ENCODE measurements at regions not wholly inside any gene's neighbourhood (a gene's known extent, or its start where the extent isn't known, plus 50 kb on each side); places are given as distances from the start of the nearest gene placed in this dataset.
A peak's percentile ranks its signal among the peaks of the same experiment; 100 is the strongest.

- no peaks in the 10 kb centered on the region for H3K4me1 ChIP-seq
- H3K36me3 ChIP-seq (replicated peaks) = no peaks in the 10 kb centered on the region
- DNase-seq (ENCODE audit: low spot score in 2 of 2) = no peak
- H3K4me3 ChIP-seq = no peak overlapping the region
- in situ Hi-C loops (cut with MboI; ENCODE audit: low sequenced_read_pairs) = no loop called here
- H3K9me3 ChIP-seq = 0 out of 2 replicates have a peak, but pooled peaks cover 2% of the 10 kb centered on the region
- H3K27me3 ChIP-seq (ENCODE audit: low read depth) = no peaks in the 10 kb centered on the region; the same call in 1 of the 2 replicates
Measured at GRCh38 chr18:56085551-56085950, 497.6 kb upstream of the TCF4 start.

- Histone ChIP-seq H3K9me3 (0 out of 2 replicates have a peak, but pooled peaks cover 2% of the 10 kb centered on the region), H3K4me1 (no peaks in the 10 kb centered on the region), H3K36me3 (replicated peaks) (no peaks in the 10 kb centered on the region), H3K27me3 (ENCODE audit: low read depth) (no peaks in the 10 kb centered on the region; the same call in 1 of the 2 replicates), H3K4me3 (no peak overlapping the region)
- DNase-seq (ENCODE audit: low spot score in 2 of 2) = peak; percentile 7 to 47
- in situ Hi-C loops (cut with MboI; ENCODE audit: low sequenced_read_pairs) = no loop called here
Measured at GRCh38 chr18:56083523-56084287, 495.7 kb upstream of the TCF4 start.

GRCh38 chr18:56083097-56083521 is 495.1 kb upstream of the TCF4 start:
- Histone ChIP-seq H3K36me3 (replicated peaks) (no peaks in the 10 kb centered on the region), H3K9me3 (0 out of 2 replicates have a peak, but pooled peaks cover 2% of the 10 kb centered on the region), H3K4me1 (no peaks in the 10 kb centered on the region), H3K27me3 (ENCODE audit: low read depth) (no peaks in the 10 kb centered on the region; the same call in 1 of the 2 replicates), H3K4me3 (no peak overlapping the region)
- no peak for DNase-seq (ENCODE audit: low spot score in 2 of 2)
- in situ Hi-C loops (cut with MboI; ENCODE audit: low sequenced_read_pairs) = no loop called here

- no peak for DNase-seq (ENCODE audit: low spot score in 2 of 2)
- H3K9me3 ChIP-seq = no peaks in the 10 kb centered on the region
Measured at GRCh38 chr18:56076723-56077122, 488.7 kb upstream of the TCF4 start.

GRCh38 chr18:56068701-56069100 is 480.7 kb upstream of the TCF4 start:
- in situ Hi-C loops (cut with MboI; ENCODE audit: low sequenced_read_pairs) = no loop called here

More at GRCh38 chr18:56076723-56077122, 488.7 kb upstream of the TCF4 start:
- Histone ChIP-seq H3K4me3 (no peak overlapping the region), H3K4me1 (no peaks in the 10 kb centered on the region), H3K36me3 (replicated peaks) (no peaks in the 10 kb centered on the region), H3K27me3 (ENCODE audit: low read depth) (no peaks in the 10 kb centered on the region)
- in situ Hi-C loops (cut with MboI; ENCODE audit: low sequenced_read_pairs) = no loop called here

GRCh38 chr18:56067969-56068671 is 480.1 kb upstream of the TCF4 start:
- Histone ChIP-seq H3K4me1 (no peaks in the 10 kb centered on the region), H3K9me3 (no peaks in the 10 kb centered on the region), H3K36me3 (replicated peaks) (no peaks in the 10 kb centered on the region), H3K27me3 (ENCODE audit: low read depth) (no peaks in the 10 kb centered on the region), H3K4me3 (no peak overlapping the region)
- in situ Hi-C loops (cut with MboI; ENCODE audit: low sequenced_read_pairs) = no loop called here
- DNase-seq (ENCODE audit: low spot score in 2 of 2) = no peak

More at GRCh38 chr18:56068701-56069100, 480.7 kb upstream of the TCF4 start:
- Histone ChIP-seq H3K9me3 (no peaks in the 10 kb centered on the region), H3K4me1 (no peaks in the 10 kb centered on the region), H3K36me3 (replicated peaks) (no peaks in the 10 kb centered on the region), H3K27me3 (ENCODE audit: low read depth) (no peaks in the 10 kb centered on the region), H3K4me3 (no peak overlapping the region)
- DNase-seq (ENCODE audit: low spot score in 2 of 2) = no peak

- in situ Hi-C loops (cut with MboI; ENCODE audit: low sequenced_read_pairs) = no loop called here
- DNase-seq (ENCODE audit: low spot score in 2 of 2) = no peak
- Histone ChIP-seq H3K36me3 (replicated peaks) (no peaks in the 10 kb centered on the region), H3K4me1 (no peaks in the 10 kb centered on the region), H3K9me3 (no peaks in the 10 kb centered on the region), H3K27me3 (ENCODE audit: low read depth) (no peaks in the 10 kb centered on the region), H3K4me3 (no peak overlapping the region)
Measured at GRCh38 chr18:56067214-56067894, 479.4 kb upstream of the TCF4 start.

- in situ Hi-C loops (cut with MboI; ENCODE audit: low sequenced_read_pairs) = no loop called here
- Histone ChIP-seq H3K36me3 (replicated peaks) (no peaks in the 10 kb centered on the region), H3K4me3 (no peak overlapping the region), H3K4me1 (no peaks in the 10 kb centered on the region), H3K27me3 (ENCODE audit: low read depth) (no peaks in the 10 kb centered on the region), H3K9me3 (no peaks in the 10 kb centered on the region)
- DNase-seq (ENCODE audit: low spot score in 2 of 2) = no peak
Measured at GRCh38 chr18:56066524-56067213, 478.7 kb upstream of the TCF4 start.

GRCh38 chr18:56065086-56065485 is 477.1 kb upstream of the TCF4 start:
- no peaks in the 10 kb centered on the region for H3K9me3 ChIP-seq
- in situ Hi-C loops (cut with MboI; ENCODE audit: low sequenced_read_pairs) = no loop called here
- no peaks in the 10 kb centered on the region for H3K36me3 ChIP-seq (replicated peaks)
- no peaks in the 10 kb centered on the region for H3K27me3 ChIP-seq (ENCODE audit: low read depth)
- no peak overlapping the region for H3K4me3 ChIP-seq
- no peak for DNase-seq (ENCODE audit: low spot score in 2 of 2)
- no peaks in the 10 kb centered on the region for H3K4me1 ChIP-seq

GRCh38 chr18:56062931-56063330 is 474.9 kb upstream of the TCF4 start:
- H3K4me3 ChIP-seq = no peak overlapping the region
- H3K27me3 ChIP-seq (ENCODE audit: low read depth) = no peaks in the 10 kb centered on the region
- no peaks in the 10 kb centered on the region for H3K4me1 ChIP-seq
- H3K36me3 ChIP-seq (replicated peaks) = no peaks in the 10 kb centered on the region
- DNase-seq (ENCODE audit: low spot score in 2 of 2) = no peak
- no peaks in the 10 kb centered on the region for H3K9me3 ChIP-seq
- in situ Hi-C loops (cut with MboI; ENCODE audit: low sequenced_read_pairs) = no loop called here

GRCh38 chr18:56060967-56061541 is 473.1 kb upstream of the TCF4 start:
- no peak for DNase-seq (ENCODE audit: low spot score in 2 of 2)
- no peaks in the 10 kb centered on the region for H3K27me3 ChIP-seq (ENCODE audit: low read depth)
- H3K4me1 ChIP-seq = no peaks in the 10 kb centered on the region
- H3K4me3 ChIP-seq = no peak overlapping the region
- in situ Hi-C loops (cut with MboI; ENCODE audit: low sequenced_read_pairs) = no loop called here
- no peaks in the 10 kb centered on the region for H3K9me3 ChIP-seq
- H3K36me3 ChIP-seq (replicated peaks) = no peaks in the 10 kb centered on the region

GRCh38 chr18:56052202-56052601 is 464.2 kb upstream of the TCF4 start:
- no peaks in the 10 kb centered on the region for H3K27me3 ChIP-seq (ENCODE audit: low read depth)
- no peaks in the 10 kb centered on the region for H3K36me3 ChIP-seq (replicated peaks)
- DNase-seq (ENCODE audit: low spot score in 2 of 2) = no peak
- no peaks in the 10 kb centered on the region for H3K4me1 ChIP-seq
- no peaks in the 10 kb centered on the region; the same call in 1 of the 2 replicates for H3K9me3 ChIP-seq
- H3K4me3 ChIP-seq = no peak overlapping the region
- in situ Hi-C loops (cut with MboI; ENCODE audit: low sequenced_read_pairs) = no loop called here

- Histone ChIP-seq H3K4me1 (peaks cover 6% of the 10 kb centered on the region), H3K9me3 (no peaks in the 10 kb centered on the region), H3K27me3 (ENCODE audit: low read depth) (no peaks in the 10 kb centered on the region), H3K4me3 (no peak overlapping the region), H3K36me3 (replicated peaks) (no peaks in the 10 kb centered on the region)
- no peak for DNase-seq (ENCODE audit: low spot score in 2 of 2)
- in situ Hi-C loops (cut with MboI; ENCODE audit: low sequenced_read_pairs) = no loop called here
Measured at GRCh38 chr18:56044239-56044638, 456.2 kb upstream of the TCF4 start.

Data from HAP-1 (cell line).